Colonic mucosa (tissue), 4 donors: ENCODE measurements at regions not wholly inside any gene's neighbourhood (a gene's known extent, or its start where the extent isn't known, plus 50 kb on each side); places are given as distances from the start of the nearest gene placed in this dataset.
"Not testable (repeated sequence)": the region's sequence is repeated elsewhere in the genome, so short reads cannot be mapped to it uniquely, and the experiment has no call there.

Source experiments
- DNase-seq: peaks from one replicate; pipeline ENCODE4 v3.0.0-alpha.2; 2020
- H3K27ac ChIP-seq: fragments of 200-600 bp; one replicate; pipeline ENCODE4 v1.8.0; 2021
- H3K27me3 ChIP-seq: fragments of 200-600 bp; one replicate; pipeline ENCODE4 v1.8.0; 2021
- H3K36me3 ChIP-seq: fragments of 200-600 bp; one replicate; pipeline ENCODE4 v1.8.0; 2021
- H3K4me1 ChIP-seq: fragments of 200-600 bp; one replicate; pipeline ENCODE4 v1.8.0; 2021; ENCODE audit warnings: mild to moderate bottlenecking
- H3K4me3 ChIP-seq: fragments of 200-600 bp; one replicate; pipeline ENCODE4 v1.8.0; 2021
- H3K9ac ChIP-seq, 2 donors: one replicate each; pipeline ENCODE4 v1.7.0; 2013; ENCODE audit warnings: control low read depth in 2 of 2, low read depth in 2 of 2, low read length in 2 of 2
- H3K9me3 ChIP-seq: fragments of 200-600 bp; one replicate; pipeline ENCODE4 v1.8.0; 2021
- intact Hi-C: fragments of 100-400 bp; cut with DNase I; formaldehyde crosslinking; loops from one replicate; pipeline ENCODE4 v1.14.1; 2022
- TF ChIP-seq, protein P1 (sequence below): fragments of 200-600 bp; IDR thresholded peaks from one replicate; pipeline ENCODE4 v1.8.0; 2022; ENCODE audit warnings: antibody characterized with exemption, mild to moderate bottlenecking
- donor health status: healthy.
- donor health status: DM: no; HTN: no; CAD: no.
- donor health status: DM: no; HTN: no; CAD: no.

DNA sequence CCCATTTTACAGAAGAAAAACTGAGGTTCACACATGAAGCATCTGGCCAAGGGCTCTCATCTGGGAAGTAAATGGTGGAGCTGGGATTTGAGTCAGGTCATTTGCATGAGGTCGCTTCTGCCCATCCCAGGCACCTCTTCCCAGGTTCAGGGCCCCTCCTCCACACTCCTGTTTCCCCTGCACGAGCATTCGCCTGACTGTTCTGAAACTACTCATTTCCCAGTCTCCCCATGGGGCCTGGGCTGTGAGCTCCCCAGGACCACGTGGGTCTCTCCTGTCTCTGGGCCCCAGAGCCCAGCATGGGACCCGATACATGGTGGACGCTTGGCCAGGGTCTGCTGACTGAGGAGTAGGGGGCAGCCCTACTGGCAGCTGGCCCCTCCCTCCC lies 360.8 kb downstream of the MATN1 start:
- Histone ChIP-seq H3K27me3 (no peaks in the 10 kb centered on the region), H3K9me3 (no peaks in the 10 kb centered on the region)

DNA sequence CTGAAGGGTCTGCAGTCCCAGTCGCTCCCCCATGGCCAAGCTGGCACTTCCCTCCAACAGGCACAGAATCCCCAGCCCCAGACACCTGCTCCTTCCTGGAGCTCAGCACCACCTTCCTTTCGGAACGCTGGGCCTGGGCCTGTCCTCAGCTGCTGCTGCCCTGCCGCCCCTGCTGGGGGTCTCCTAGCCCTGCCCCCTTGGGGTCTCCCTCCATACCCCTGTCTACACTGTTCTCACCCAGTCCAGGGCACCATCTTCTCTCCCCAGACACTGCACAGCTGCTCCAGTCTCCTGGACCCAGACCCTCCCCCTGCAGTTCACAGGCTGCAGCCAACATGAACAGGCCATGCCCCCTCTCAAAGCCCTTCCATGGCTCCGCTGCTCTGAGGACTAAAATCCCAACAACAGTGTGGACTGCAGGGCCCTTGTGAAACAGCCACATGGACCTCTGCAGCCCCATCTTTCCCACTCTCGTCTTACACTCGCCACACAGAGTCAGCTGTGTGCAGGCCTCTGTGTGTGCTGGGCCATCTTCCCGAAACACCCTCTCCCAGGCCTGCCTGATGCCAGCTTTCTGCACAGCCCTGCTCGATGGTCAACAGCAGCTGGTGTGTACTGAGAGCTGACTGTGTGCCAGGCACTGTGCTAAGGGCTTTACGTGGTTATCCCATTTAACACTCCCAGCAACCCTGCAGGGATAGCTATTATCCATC lies 361.3 kb downstream of the MATN1 start:
- H3K4me3 ChIP-seq, H3K4me1 ChIP-seq, H3K27me3 ChIP-seq, intact Hi-C loops, H3K27ac ChIP-seq, H3K36me3 ChIP-seq, H3K9ac ChIP-seq, DNase-seq, H3K9me3 ChIP-seq: not testable (repeated sequence)

More for the DNA sequence above, 360.8 kb downstream of the MATN1 start:
- Histone ChIP-seq H3K4me3 (no peak overlapping the region), H3K36me3 (no peaks in the 10 kb centered on the region), H3K4me1 (no peaks in the 10 kb centered on the region), H3K27ac (no peak overlapping the region), H3K9ac (no peak overlapping the region)
- intact Hi-C loops = no loop called here
- TF ChIP-seq, protein P1, sequence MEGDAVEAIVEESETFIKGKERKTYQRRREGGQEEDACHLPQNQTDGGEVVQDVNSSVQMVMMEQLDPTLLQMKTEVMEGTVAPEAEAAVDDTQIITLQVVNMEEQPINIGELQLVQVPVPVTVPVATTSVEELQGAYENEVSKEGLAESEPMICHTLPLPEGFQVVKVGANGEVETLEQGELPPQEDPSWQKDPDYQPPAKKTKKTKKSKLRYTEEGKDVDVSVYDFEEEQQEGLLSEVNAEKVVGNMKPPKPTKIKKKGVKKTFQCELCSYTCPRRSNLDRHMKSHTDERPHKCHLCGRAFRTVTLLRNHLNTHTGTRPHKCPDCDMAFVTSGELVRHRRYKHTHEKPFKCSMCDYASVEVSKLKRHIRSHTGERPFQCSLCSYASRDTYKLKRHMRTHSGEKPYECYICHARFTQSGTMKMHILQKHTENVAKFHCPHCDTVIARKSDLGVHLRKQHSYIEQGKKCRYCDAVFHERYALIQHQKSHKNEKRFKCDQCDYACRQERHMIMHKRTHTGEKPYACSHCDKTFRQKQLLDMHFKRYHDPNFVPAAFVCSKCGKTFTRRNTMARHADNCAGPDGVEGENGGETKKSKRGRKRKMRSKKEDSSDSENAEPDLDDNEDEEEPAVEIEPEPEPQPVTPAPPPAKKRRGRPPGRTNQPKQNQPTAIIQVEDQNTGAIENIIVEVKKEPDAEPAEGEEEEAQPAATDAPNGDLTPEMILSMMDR = no peak
- no peak for DNase-seq

DNA sequence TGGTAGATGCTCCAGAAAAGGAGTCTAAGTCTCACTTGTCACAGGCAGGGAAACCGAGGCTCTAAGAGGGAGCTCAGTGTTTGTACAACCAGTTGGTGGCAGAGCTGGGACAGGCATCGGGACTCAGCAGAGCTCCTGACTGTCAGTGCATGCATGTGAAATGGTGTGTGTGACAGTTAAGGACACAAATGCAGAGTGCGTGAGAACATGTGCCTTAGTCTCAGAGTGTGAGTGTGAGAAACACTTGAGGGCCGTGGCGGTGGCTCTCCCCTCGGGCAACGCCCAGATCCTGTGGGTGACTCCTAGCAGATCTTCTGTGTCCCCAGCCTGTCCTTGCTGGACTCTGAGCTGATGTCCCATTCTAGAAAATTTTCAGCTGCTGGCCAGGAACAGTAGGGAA lies 362.6 kb downstream of the MATN1 start:
- intact Hi-C loops = no loop called here
- Histone ChIP-seq H3K4me1 (no peaks in the 10 kb centered on the region), H3K9ac (no peak overlapping the region), H3K36me3 (no peaks in the 10 kb centered on the region), H3K27me3 (no peaks in the 10 kb centered on the region), H3K27ac (no peak overlapping the region), H3K4me3 (no peak overlapping the region), H3K9me3 (no peaks in the 10 kb centered on the region)
- TF ChIP-seq, protein P1 = no peak
- DNase-seq = no peak

DNA sequence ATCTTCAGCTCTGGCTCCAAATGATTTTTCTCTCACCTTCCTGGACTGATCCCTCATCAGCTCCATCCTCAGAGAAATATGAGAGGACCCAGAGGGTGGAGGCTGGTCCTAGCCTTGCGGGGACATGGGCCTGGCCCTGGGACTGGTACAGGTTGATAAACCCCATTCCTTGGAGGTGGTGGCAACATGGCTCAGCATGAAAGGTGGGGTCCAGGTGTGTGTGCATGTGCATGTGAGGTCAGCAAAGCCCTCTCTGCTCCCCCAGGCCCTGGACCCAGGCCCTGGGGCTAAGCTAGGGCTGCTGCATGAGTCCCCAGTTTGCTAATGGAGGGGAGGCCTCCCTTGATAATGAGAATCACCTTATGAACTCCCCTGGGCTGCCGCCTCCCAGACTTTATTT lies 363.1 kb downstream of the MATN1 start:
- no peak for DNase-seq
- no peaks in the 10 kb centered on the region for H3K4me1 ChIP-seq
- H3K27ac ChIP-seq = no peak overlapping the region
- no peaks in the 10 kb centered on the region for H3K36me3 ChIP-seq
- no peaks in the 10 kb centered on the region for H3K9me3 ChIP-seq
- intact Hi-C loops = no loop called here
- no peaks in the 10 kb centered on the region for H3K27me3 ChIP-seq
- no peak overlapping the region for H3K9ac ChIP-seq
- TF ChIP-seq, protein P1 = no peak
- H3K4me3 ChIP-seq = no peak overlapping the region

DNA sequence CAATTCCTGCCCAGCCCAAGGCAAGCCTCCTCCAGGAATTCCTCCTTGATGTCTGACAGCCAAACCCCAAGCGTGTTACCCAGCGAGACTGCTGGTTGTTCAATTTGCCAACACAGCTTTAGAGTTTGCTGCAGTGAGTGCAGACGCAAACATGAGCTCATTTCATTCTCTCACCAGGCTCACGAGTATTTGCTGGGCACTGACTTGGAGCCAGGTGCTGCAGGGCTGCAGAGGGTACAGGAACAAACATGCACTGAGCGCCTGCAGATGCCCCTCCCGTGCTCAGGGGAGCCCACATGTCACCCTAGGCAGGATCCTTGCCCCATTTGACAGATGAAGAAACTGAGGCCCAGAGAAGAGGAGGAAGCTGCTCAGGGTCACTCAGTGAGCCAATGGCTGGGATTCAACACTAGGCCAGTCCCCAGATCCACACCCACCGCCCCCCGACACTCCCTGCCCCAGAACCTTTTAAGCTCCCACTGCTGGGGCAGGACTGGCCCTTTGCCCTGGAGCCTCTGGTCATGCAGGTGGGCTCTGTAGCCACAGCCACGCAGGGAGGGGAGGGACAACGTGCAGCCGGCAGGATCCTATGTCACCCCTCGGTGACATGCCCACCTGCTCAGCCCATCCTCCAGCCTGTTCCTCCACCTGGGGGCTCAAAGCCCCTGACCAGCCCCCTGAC lies 363.7 kb downstream of the MATN1 start:
- no peak overlapping the region for H3K27ac ChIP-seq
- no peaks in the 10 kb centered on the region for H3K4me1 ChIP-seq
- DNase-seq = no peak
- no peak overlapping the region for H3K9ac ChIP-seq
- TF ChIP-seq, protein P1 = no peak
- no peaks in the 10 kb centered on the region for H3K27me3 ChIP-seq
- no peak overlapping the region for H3K4me3 ChIP-seq
- H3K9me3 ChIP-seq = no peaks in the 10 kb centered on the region
- no peaks in the 10 kb centered on the region for H3K36me3 ChIP-seq
- intact Hi-C loops = no loop called here

DNA sequence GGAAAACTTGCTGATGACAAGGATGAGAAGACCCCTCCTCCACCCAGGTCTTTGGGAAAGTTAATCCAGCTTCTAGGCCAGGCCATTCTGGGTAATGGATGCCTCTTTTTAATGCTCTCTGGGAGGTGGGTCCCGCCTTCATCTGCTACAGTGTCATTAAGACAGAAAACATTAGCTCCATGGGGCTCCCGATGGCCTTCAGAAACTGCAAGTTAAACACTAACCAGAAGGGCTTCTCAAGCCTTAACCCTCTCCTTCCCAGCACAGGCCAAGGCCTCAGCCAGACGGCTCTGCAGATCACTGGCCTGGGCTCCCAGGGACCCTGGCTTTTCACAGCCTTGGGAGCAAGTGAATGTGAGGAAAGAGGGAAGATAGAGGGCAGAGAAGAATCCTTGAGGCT lies 364.9 kb downstream of the MATN1 start:
- intact Hi-C loops = no loop called here
- Histone ChIP-seq H3K36me3 (no peaks in the 10 kb centered on the region), H3K9ac (no peak overlapping the region), H3K4me1 (no peaks in the 10 kb centered on the region), H3K27ac (no peak overlapping the region), H3K4me3 (no peak overlapping the region), H3K9me3 (no peaks in the 10 kb centered on the region), H3K27me3 (no peaks in the 10 kb centered on the region)
- no peak for DNase-seq
- TF ChIP-seq, protein P1 = no peak
